ENCODE measurements at regions not wholly inside any gene's neighbourhood (a gene's known extent, or its start where the extent isn't known, plus 50 kb on each side); places are given as distances from the start of the nearest gene placed in this dataset.

DNA sequence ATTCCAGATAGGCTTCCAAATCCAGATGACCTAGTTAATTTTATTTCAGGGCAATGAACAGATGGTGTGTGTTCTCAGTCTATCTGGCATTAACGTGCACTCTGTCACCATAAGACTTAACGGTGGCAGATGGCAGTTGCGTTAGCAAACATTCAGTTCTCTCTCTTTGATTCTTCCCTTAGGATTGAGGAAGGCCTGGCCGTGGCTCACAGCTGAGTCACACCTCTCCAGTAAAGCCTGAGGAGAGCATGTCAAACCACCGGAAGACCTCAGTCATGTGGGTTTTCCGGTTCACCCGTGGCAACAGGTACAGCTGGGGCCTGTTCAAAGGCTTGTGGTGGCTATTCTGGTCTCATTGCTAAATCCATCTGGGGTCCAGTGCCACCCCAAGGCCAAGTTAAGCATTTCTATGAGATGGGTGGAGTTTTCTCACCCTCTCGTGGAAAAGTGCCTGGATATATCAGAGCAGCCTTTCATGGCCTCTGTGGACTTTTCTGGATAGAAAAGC is 545.1 kb upstream of the ATP2B1 start:
- H3K27ac ChIP-seq (replicated peaks) = peak overlapping the region; percentile 36
- no peak overlapping the region for H3K4me3 ChIP-seq
- H3K4me1 ChIP-seq = peaks cover 24% of the 10 kb centered on the region
- H3K27me3 ChIP-seq (ENCODE audit: low read depth) = no peaks in the 10 kb centered on the region
- intact Hi-C loops (cut with micrococcal nuclease) = no loop called here
- no peaks in the 10 kb centered on the region for H3K36me3 ChIP-seq
- peak; percentile 57 for DNase-seq
- TF ChIP-seq CTCF (IDR thresholded peaks at IDR 0.05; ENCODE audit: borderline replicate concordance) = no peak
- H3K9me3 ChIP-seq (replicated peaks) = no peaks in the 10 kb centered on the region

DNA sequence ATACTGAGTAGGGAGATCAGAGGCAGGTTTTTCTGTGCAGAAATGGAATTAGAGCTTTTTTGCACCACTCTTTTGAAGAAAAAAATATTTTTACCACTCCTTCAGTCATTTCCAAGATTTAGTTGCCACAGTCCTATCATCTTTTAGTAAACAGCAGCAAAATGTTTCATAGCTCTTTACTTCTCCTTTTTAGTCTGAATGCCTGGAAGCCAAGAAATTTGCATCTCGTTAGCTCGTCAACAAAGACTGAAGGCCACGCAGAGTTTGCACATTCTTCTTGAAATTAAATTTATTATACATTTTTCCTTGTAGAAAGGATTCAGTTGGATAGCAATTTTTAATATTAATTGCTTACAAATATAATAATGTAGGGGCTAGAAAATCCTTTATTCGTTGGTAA is 544.5 kb upstream of the ATP2B1 start:
- Histone ChIP-seq H3K27me3 (ENCODE audit: low read depth) (no peaks in the 10 kb centered on the region), H3K9me3 (replicated peaks) (no peaks in the 10 kb centered on the region), H3K27ac (replicated peaks) (no peak overlapping the region), H3K4me3 (no peak overlapping the region), H3K4me1 (peaks cover 24% of the 10 kb centered on the region), H3K36me3 (no peaks in the 10 kb centered on the region)
- intact Hi-C loops (cut with micrococcal nuclease) = no loop called here
- TF ChIP-seq CTCF (IDR thresholded peaks at IDR 0.05; ENCODE audit: borderline replicate concordance) = no peak
- DNase-seq = no peak

DNA sequence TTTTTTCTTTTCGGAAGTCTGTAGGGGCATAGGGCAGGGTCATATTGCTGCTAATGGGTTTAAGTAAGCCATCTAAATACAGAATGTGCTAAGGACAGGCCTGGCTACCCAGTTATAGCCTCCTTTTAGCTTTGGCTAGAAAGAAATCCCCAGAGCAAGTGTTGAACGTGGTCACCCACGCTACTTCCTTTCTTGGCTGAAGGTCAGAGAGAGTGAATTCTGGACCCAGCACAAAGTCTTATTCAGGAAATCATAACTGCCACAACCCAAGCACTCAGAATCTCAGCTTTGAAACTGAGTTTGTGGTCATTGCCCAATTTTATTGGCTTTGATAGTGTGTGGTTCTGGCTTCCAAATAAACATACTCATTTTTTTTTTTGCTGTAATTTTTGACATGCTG is 542.1 kb upstream of the ATP2B1 start:
- Histone ChIP-seq H3K4me3 (no peak overlapping the region), H3K27me3 (ENCODE audit: low read depth) (no peaks in the 10 kb centered on the region), H3K27ac (replicated peaks) (no peak overlapping the region), H3K36me3 (no peaks in the 10 kb centered on the region), H3K9me3 (replicated peaks) (no peaks in the 10 kb centered on the region), H3K4me1 (peaks cover 24% of the 10 kb centered on the region)
- TF ChIP-seq CTCF (IDR thresholded peaks at IDR 0.05; ENCODE audit: borderline replicate concordance) = no peak
- DNase-seq = no peak
- intact Hi-C loops (cut with micrococcal nuclease) = no loop called here

- Histone ChIP-seq H3K4me1 (peaks cover 24% of the 10 kb centered on the region), H3K9me3 (replicated peaks) (no peaks in the 10 kb centered on the region), H3K27me3 (ENCODE audit: low read depth) (no peaks in the 10 kb centered on the region), H3K27ac (replicated peaks) (no peak overlapping the region), H3K36me3 (no peaks in the 10 kb centered on the region), H3K4me3 (no peak overlapping the region)
- TF ChIP-seq CTCF (IDR thresholded peaks at IDR 0.05; ENCODE audit: borderline replicate concordance) = no peak
- intact Hi-C loops (cut with micrococcal nuclease) = no loop called here
- no peak for DNase-seq
Observed at GRCh38 chr12:90250042-90250441, 541.4 kb upstream of the ATP2B1 start.

- H3K9me3 ChIP-seq (replicated peaks) = no peaks in the 10 kb centered on the region
- no peak overlapping the region for H3K27ac ChIP-seq (replicated peaks)
- intact Hi-C loops (cut with micrococcal nuclease) = no loop called here
- DNase-seq = no peak
- no peak overlapping the region for H3K4me3 ChIP-seq
- no peak for TF ChIP-seq CTCF (IDR thresholded peaks at IDR 0.05; ENCODE audit: borderline replicate concordance)
- H3K36me3 ChIP-seq = no peaks in the 10 kb centered on the region
- peaks cover 29% of the 10 kb centered on the region for H3K4me1 ChIP-seq
- no peaks in the 10 kb centered on the region for H3K27me3 ChIP-seq (ENCODE audit: low read depth)
Observed at GRCh38 chr12:90246688-90247087, 538.0 kb upstream of the ATP2B1 start.

- intact Hi-C loops (cut with micrococcal nuclease) = no loop called here
- no peak overlapping the region for H3K27ac ChIP-seq (replicated peaks)
- H3K9me3 ChIP-seq (replicated peaks) = no peaks in the 10 kb centered on the region
- DNase-seq = no peak
- H3K27me3 ChIP-seq (ENCODE audit: low read depth) = no peaks in the 10 kb centered on the region
- no peak for TF ChIP-seq CTCF (IDR thresholded peaks at IDR 0.05; ENCODE audit: borderline replicate concordance)
- H3K4me3 ChIP-seq = no peak overlapping the region
- peaks cover 16% of the 10 kb centered on the region for H3K4me1 ChIP-seq
- H3K36me3 ChIP-seq = no peaks in the 10 kb centered on the region
Observed at GRCh38 chr12:90245391-90245790, 536.8 kb upstream of the ATP2B1 start.

All from left ventricle myocardium inferior (tissue), 1 donor.